ENCODE measurements at regions not wholly inside any gene's neighbourhood (a gene's known extent, or its start where the extent isn't known, plus 50 kb on each side); places are given as distances from the start of the nearest gene placed in this dataset.
"Not testable (repeated sequence)": the region's sequence is repeated elsewhere in the genome, so short reads cannot be mapped to it uniquely, and the experiment has no call there.

DNA sequence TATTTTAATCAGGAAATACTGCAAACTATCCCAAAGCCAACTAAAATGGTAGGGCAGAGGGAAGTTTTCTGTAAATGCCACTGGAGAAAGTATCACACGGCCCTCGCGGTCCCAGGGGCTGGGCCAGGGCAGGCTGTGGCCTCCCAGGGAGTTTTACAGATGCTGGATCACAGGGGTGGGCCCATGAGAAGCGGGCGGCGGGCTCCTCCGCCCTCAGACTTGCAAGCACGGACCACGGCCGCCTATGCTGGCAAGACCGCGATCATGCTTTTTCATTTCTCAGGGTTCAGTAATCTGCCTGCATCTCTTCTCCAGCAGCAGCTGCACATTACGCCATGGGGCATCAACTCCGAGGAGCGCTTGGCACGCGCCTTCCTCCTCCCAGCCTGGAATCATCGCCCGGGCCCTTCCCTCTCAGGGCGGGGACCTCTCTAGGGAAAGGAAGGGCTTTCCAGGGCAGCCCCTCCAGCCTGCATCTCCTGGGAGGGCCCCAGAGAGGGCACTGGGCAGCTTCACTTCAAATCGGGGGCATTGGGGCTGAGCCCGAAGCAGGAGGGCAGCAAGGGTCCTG, 5420.7 kb upstream of the TPTE start:
- TF ChIP-seq CTCF (optimal IDR thresholded peaks at IDR 0.05 in 1 of 3, IDR thresholded peaks at IDR 0.05 in 1 of 3, conservative IDR thresholded peaks at IDR 0.05 in 1 of 3; ENCODE audit: extremely low read depth in 1 of 3, insufficient read depth in 2 of 3, low read length in 3 of 3); EZH2 (IDR thresholded peaks at IDR 0.05; ENCODE audit: low read length): not testable (repeated sequence)

All from keratinocyte (primary cell).